HFF-Myc (cell line): ENCODE measurements at regions not wholly inside any gene's neighbourhood (a gene's known extent, or its start where the extent isn't known, plus 50 kb on each side); places are given as distances from the start of the nearest gene placed in this dataset.

ENCODE experiments used
- DNase-seq: peaks from one replicate; pipeline ENCODE4 v3.0.0-alpha.2; 2011; ENCODE audit warnings: low read depth; ENCODE audit errors: extremely low read depth
- H3K4me3 ChIP-seq: replicated peaks from 2 replicates; pipeline ENCODE4 v1.5.1; 2011; ENCODE audit warnings: low read depth, mild to moderate bottlenecking, control low read depth, low read length
- CTCF ChIP-seq: IDR thresholded peaks from 2 replicates; pipeline ENCODE4 v1.5.1; 2012; ENCODE audit warnings: mild to moderate bottlenecking, low read depth, low read length, control low read depth; ENCODE audit errors: missing control alignments

DNA sequence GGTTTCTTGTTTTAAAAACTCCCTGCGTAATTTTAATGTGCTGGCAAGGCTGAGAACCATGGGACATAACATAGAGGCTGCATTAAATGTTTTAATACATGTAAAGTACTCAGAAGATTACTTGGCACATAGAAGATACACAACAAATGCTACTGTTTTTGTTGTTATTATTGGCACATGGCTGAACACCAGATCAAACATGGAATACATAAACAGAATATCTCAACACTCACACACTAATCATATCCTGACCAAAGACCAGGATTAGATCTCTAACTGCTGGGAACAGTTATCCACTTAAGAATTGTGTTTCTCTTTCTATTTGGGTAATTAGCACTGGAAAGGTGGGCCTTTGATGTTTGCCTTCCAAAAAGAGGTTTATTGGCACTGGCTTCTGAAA is 69.3 kb downstream of the KCNE4 start:
- TF ChIP-seq CTCF, result no peak
- no peak for DNase-seq
- no peak overlapping the region for H3K4me3 ChIP-seq

DNA sequence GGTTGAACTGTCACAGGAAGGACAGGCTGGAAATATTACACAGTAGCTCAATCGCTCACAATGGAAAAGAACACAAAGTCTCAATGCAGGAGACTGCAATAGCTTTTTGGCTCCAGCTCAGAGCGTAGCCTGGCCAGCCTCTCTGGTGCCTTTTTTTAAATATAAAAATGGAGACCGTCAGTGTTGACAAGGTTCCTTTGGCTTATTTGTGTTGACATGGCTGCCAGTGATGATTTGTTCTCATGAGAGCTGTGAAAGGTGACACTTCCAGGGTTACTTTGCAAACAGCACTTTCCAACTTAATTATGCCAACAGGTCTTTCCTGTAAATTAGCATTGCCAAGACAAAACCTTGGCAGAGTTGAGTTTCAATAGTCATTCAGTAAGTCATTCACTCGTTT is 70.8 kb downstream of the KCNE4 start:
- H3K4me3 ChIP-seq, result no peak overlapping the region
- no peak for DNase-seq
- TF ChIP-seq CTCF, result no peak

- peak overlapping the region; percentile 18 for H3K4me3 ChIP-seq
- no peak for TF ChIP-seq CTCF
- peak; percentile 92 for DNase-seq
These were observed 72.0 kb downstream of the KCNE4 start for GRCh38 chr2:223123855-223124610.

DNA sequence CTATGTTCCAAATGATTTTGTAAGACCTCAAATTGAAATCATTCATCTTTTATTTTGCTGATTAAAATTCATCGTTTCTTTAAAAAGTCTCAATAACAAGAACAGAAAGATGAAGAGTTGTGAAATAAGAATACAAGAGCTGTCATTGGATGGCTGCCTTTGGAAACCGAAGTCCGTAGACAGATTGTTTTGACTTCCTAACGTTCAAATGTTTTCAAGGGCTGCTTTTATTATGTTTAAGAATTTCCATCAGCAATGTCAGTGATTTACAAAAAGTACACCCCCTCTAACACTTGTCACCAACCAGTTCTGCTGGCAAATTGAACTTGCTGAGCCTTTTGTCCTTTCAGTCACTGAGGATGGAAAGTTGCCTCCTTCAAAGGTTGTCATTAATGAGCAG is 89.6 kb downstream of the KCNE4 start:
- TF ChIP-seq CTCF, result no peak
- H3K4me3 ChIP-seq, result no peak overlapping the region
- no peak for DNase-seq

GRCh38 chr2:223142118-223142517 is 90.1 kb downstream of the KCNE4 start:
- no peak for TF ChIP-seq CTCF
- DNase-seq, result no peak
- H3K4me3 ChIP-seq, result no peak overlapping the region

DNA sequence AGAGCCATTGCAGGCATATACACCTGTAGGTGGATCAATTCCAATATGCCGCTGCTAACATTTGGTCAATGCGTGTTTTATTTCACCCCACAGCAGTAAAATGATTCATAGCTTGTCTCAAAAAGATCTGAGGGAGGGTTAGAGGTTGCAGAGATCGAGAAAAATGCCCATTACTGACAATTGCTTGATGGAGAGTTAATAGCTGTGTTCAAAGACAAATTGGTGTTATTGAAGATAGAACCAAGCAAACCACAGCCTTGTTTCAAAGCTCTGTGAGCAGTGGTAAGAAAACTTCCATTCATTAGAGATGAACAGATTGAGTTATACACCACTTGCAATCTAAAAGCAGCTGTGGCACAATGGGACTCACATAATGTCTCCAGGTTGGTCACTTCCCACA is 95.4 kb downstream of the KCNE4 start:
- no peak for TF ChIP-seq CTCF
- H3K4me3 ChIP-seq, result no peak overlapping the region
- no peak for DNase-seq

DNA sequence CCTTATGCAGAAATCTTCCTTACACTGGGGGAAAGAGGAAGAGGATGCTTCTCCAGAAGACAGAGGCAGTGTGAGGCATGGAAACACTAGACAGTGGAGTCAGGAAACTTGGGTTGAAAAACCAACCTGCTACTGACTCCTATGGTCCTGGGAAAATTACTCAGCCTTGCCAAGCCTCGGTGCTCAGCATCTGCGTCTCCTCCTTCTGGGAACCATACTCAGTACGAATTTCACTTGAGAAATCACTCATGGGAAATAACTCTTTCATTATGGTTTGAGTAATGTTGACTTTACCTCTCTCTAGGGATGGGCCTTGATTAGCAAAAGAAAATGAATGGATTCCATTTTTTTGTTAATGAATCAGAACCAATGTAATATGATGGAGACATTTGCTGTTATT is 96.5 kb downstream of the KCNE4 start:
- DNase-seq, result no peak
- H3K4me3 ChIP-seq, result no peak overlapping the region
- no peak for TF ChIP-seq CTCF
